Suppressor macrophage (primary cell): ENCODE measurements at regions not wholly inside any gene's neighbourhood (a gene's known extent, or its start where the extent isn't known, plus 50 kb on each side); places are given as distances from the start of the nearest gene placed in this dataset.

Source experiments
- DNase-seq, 4 experiments: peaks; one replicate each; pipeline ENCODE4 v3.0.0-alpha.2; 2020 to 2022

DNA sequence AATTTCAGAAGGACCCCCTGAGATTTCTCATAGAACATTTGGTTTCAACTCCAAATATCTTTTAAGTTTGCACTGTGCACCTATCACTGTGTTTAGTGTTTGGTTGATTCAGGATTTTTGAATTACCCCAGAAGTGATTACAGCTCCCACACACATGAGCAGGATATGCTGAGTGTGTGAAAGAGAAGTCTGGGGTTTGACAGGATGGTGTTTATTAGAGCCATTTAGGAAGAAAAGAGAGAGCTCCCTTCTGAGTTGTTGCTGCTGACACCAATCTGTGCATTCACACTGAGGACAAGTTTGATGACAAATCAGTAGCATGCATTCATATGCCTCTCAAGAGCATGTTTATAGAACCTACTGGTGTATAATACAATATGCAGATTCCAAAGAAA, 118.1 kb downstream of the RPL22L1 start:
- DNase-seq = no peak

DNA sequence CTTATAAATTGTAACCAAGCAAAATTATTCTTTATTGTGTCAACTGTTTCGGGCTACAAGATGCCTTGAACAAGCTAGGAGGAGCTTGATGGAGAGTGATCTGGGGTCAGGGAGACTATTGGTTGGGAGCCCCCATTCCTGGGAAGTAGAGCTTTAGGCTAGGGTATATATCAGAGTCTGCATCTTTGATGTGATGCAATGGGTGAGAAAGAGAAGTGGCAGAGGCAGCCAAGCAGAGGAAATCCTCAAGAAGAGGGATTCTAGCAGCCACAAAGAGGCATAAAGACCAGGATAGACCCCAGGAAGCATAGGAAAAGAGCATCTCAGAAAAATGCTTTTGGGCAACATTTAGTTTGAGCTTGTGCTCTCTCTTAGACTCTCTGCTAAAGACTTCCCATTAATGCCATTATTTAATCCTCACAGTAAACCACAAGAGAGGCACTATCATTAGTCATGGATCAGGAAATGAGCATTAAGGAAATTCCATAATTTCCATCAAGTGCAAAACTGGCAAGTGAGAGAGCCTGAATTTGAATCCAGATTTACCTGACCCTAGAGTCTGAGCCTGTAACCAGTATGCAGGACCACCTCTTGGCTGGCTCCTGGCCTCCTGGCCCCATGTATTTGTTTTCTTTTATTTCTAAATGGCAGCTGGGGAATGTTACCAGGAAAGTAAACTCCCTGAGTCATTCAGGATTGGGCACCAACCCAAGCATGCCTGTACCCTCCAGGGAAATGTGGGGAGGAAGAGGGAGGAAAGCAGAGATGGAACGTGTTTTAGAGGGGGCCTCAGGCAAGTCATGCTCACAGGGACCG, 118.7 kb downstream of the RPL22L1 start:
- no peak for DNase-seq

DNA sequence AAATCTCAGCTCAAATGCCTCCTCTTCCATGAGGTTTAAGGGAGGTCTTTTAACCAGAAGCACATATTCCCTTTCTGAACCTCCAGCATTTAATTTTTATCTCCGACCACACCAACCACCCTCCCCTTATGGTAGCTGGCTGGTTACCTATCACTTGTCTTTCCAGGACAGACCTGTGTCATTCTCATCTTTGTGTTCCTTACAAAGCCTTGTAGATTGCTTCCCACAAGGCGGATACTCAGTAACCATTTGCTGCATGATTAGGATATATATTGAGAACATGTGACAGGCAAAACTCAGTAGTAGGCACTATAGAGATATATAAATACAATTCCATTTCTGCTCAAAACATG, 119.5 kb downstream of the RPL22L1 start:
- no peak for DNase-seq

GRCh38 chr3:170749765-170750477, 120.1 kb downstream of the RPL22L1 start:
- DNase-seq = no peak

- no peak for DNase-seq
Observed at GRCh38 chr3:170749185-170749584, 120.8 kb downstream of the RPL22L1 start.

DNA sequence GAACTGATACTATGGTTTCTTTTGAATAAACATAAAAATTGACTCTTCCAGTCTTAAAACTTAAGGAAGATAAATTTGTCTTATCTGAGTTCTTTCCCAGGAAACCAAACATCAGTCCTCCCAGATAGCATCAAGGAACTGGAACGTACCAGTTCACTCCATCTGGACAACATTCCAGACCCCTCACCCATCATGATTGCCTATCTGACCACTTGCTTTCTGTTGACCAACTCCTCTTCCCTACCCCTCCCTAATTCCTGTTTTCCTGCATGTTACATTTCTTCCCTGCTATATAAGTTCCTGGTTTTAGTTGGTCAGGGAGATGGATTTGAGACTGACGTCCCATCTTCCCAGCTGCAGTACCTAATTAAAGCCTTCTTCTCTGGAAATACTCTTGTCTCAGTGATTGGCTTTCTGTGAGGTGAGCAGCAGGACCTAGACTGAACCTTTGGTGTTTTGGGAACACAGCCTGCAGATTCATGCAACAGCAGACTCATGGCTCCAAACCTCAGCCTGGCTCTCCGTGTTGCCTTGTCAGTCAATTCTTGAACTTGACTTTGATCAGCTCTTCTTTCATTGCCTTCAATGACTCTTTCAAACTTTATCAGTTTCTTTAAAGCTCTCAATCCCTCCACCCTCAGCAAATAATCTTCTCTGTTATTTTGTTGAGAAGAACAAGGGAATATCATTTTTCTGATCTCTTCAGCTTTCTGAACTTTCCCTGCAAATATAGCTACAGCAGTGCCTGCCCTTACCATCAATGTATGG, 123.6 kb downstream of the RPL22L1 start:
- DNase-seq = no peak

DNA sequence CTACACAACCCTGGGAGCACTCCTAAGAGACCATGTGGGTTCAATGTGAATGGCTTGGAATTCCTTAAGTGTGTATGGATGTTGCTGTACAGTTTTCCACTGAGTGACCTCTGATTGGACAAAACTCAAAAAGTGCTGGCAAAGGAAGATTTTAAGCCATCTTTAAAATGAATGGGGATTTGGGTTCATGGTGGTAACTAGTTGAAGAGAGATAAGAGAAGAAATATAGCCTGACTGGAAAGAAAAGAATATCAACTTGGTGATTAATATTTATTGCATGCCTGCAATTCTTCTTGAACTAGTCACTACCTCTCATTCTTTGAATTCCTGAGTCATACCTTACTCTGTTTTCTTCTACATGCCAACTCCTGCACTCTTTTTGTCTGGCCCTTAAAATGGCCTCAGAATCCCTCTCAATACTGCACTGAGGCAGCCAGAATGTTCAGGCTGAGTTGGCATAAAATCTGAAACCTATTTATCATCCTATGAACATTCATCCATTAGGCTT, 124.7 kb downstream of the RPL22L1 start:
- no peak for DNase-seq

DNA sequence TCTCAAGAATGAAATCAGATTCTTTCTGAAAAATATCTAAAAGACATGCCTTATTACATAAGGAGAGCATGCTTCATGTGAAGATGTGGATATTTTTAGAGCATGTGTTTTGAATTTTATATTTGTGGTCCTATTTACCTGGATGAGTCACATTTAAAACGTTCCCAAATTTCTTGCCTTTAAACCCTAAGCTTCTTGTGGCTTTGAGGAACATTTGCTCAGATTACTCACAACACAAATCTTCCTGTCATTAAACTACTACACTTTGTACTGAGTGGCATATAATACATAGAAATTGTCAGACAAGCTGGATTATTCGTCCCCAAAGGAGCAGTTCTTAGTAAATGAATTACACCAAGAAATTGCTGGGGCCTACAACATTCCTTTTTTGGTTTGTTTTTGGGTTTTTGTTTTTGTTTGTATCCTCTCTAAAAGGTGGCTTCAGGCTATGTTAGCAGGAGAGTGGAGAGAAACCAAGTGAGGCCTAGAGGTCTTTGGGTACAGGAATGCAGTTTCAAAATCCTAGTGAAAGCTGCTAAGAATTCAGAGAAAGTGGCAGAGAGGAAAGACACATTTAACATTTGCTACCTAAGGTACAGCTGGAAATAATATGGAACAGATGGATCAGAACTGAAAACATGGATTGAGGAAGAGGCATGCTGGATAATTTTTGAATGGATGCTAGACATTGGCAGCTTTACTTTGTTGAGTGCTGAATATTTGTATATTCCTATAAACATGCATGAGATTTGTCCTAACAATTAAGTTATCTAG, 128.1 kb downstream of the RPL22L1 start:
- DNase-seq = no peak

GRCh38 chr3:170740726-170741591, 129.0 kb downstream of the RPL22L1 start:
- no peak for DNase-seq

DNA sequence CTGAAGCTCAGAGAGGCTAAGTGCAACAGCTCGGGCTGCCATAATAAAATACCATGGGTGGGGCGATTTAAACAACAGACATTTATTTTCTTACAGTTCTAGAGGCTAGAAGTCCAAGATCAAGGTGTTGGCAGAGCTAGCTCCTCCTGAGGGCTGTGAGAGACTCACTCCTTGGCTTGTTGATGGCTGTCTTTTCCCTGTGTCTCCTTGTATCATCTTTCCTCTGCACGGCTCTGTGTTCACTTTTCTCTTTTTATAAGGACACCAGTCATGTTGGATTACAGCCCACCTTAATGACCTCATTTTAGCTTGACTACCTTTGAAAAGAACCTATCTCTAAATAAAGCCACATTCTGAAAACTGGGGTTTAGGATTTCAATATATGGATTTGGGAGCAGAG, 129.7 kb downstream of the RPL22L1 start:
- no peak for DNase-seq

DNA sequence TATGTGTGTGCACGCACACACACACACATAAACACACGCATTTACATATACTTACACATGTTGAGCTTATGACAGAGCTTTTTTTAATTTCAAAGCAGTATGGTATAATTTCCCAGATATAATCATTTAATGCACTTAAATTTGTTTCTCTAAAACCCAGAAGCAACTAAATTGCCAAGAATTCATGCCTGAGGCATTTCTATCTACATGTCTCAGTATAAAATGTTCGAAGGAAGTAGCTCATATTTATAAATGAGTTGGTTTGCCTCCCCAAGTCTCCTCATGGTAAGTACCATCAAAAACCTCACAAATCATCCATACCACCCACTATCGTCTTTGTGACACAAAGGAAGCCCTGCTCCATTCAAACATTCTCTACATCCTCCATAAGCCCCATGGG, 130.6 kb downstream of the RPL22L1 start:
- no peak for DNase-seq

GRCh38 chr3:170738766-170739165, 131.2 kb downstream of the RPL22L1 start:
- DNase-seq = no peak

GRCh38 chr3:170737498-170738162, 132.4 kb downstream of the RPL22L1 start:
- DNase-seq = no peak

DNA sequence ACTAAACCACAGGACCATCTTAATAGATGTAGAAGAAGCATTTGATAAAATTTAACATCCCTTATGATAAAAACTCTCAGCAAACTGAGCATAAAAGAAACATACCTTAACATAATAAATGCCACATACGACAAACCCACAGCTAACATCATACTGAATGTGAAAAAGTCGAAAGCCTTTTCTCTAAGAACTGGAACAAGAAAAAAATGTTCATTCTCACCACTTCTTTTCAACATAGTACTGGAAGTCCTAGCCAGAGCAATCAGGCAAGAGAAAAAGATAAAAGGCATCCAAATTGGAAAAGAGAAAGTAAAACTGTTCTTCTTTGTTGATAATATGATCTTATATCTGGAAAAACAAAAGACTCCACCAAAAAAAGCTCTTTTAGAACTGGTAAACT, 134.2 kb downstream of the RPL22L1 start:
- DNase-seq = no peak

GRCh38 chr3:170734735-170735065, 135.3 kb downstream of the RPL22L1 start:
- no peak for DNase-seq

GRCh38 chr3:170734043-170734734, 135.8 kb downstream of the RPL22L1 start:
- DNase-seq = no peak

DNA sequence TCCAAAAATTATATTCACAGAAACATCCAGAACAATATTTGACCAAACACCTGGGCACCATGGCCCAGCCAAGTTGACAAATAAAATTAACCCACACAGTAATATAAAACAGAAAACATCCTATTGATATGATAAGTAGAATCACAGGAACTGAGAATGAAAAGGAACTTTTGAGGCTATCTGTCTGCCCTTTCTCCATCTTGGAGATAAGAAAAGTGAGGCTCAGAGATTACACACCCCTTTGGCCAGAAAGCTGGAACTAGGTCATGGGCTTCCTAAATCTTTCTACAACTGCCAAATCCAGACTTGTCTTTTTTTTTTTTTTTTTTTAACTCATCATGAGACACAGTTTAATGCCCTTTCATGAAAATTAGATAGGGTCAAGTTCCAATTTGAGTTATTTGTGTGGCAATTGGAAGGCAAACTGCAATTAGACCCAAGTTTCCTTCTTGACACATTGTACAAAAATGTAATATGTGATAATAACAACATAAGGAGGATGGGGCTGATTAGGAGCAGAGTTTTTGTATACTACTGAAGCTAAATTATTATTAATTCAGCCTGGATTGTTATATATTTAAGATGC, 137.2 kb downstream of the RPL22L1 start:
- no peak for DNase-seq

DNA sequence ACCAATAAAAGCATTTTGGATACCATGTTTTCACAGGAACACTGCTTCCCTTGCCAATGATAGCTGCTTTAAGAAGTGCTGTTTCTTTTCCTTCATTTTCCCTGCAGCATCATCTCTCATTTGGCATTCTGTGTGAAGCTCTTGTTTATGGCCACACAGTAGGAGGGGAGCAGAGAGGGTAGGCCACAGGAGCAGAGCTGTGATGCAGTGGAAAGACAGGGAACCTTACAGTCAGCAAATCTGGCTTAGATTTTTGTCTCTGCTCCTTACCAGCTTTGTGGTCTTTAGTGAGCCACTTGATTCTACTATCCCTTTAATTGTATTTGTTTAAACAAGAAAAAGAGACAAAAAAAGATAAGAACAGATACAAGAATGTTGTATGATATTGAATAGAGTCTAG, 138.7 kb downstream of the RPL22L1 start:
- no peak for DNase-seq

DNA sequence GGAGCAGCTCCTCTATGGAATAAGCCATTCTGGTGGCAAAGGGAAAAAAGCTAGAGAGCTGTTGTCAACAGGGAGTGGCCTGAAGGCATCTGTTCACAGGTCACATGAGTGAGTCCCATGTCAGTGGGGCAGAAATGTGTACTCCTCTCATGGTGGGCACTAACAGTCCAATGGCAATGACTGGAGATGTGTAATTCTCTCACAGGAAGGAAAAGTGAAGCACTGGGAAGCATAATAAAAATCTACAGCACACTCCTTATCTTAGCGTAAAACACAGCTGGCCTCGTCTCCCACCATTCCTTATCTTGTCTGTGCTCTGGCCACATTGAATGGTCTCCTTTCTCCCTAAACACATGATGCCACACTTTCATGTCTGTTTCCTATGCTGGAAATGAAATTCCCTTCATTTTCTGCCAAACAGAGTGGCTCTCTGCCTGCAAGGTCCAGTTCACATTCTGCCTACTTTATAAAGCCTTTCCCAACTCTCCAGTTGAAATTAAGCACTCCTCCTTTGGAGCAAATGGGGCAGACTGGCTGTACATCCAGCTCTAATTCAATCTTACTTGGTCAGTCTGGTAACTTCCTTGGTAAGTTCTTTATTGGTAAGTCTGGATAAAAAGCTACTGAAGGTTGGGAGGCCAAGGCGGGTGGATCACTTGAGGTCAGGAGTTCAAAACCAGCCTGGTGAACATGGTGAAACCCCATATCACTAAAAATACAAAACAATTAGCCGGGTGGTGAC, 139.8 kb downstream of the RPL22L1 start:
- no peak for DNase-seq
